H1 (cell line): ENCODE measurements at regions not wholly inside any gene's neighbourhood (a gene's known extent, or its start where the extent isn't known, plus 50 kb on each side); places are given as distances from the start of the nearest gene placed in this dataset.

Source experiments
- CTCF ChIA-PET: fragments of 300-600 bp; sonication (Branson Sonifier 250); formaldehyde crosslinking; loops from one replicate; lab custom pipeline; 2021; ENCODE audit not compliant: partially characterized antibody; lab: Charles Lee
- POLR2A ChIA-PET: fragments of 300-600 bp; sonication (Branson Sonifier 250); formaldehyde crosslinking; loops from one replicate; lab custom pipeline; 2021; ENCODE audit warnings: inconsistent platforms; ENCODE audit not compliant: partially characterized antibody; lab: Charles Lee
- DNase-seq, 2 experiments: peaks; one replicate each; pipeline versions ENCODE4 v3.0.0 to v3.0.0-alpha.2; 2010 to 2022; ENCODE audit warnings: low spot score in 2 of 2, low read depth in 1 of 2, mixed read lengths in 1 of 2
- FAIRE-seq: peaks from 2 replicates; lab custom pipeline; 2011; peaks lifted over from hg19 to GRCh38; lab: Jason Lieb, UNC
- H2AFZ ChIP-seq: 2 replicates; pipeline ENCODE4 v1.8.1; 2012; ENCODE audit warnings: low read length, inconsistent platforms
- H2AK5ac ChIP-seq: 2 replicates; pipeline ENCODE4 v1.6.1; 2013; ENCODE audit warnings: low read depth, low read length
- H2BK120ac ChIP-seq: replicated peaks from 2 replicates; pipeline ENCODE3; 2013; ENCODE audit warnings: low read depth, low read length, inconsistent platforms
- H2BK12ac ChIP-seq: 2 replicates; pipeline ENCODE4 v1.6.1; 2013; ENCODE audit warnings: low read depth, low read length
- H2BK15ac ChIP-seq: 2 replicates; pipeline ENCODE4 v1.6.1; 2013; ENCODE audit warnings: low read length
- H2BK20ac ChIP-seq: 2 replicates; pipeline ENCODE4 v1.6.1; 2013; ENCODE audit warnings: low read length
- H2BK5ac ChIP-seq: 2 replicates; pipeline ENCODE4 v1.6.1; 2013; ENCODE audit warnings: low read depth, low read length
- H3K14ac ChIP-seq: 2 replicates; pipeline ENCODE4 v1.6.1; 2013; ENCODE audit warnings: inconsistent platforms; ENCODE audit not compliant: insufficient read length
- H3K18ac ChIP-seq: 2 replicates; pipeline ENCODE4 v1.6.1; 2013; ENCODE audit warnings: low read length; ENCODE audit errors: extremely low read depth
- H3K23ac ChIP-seq: 2 replicates; pipeline ENCODE4 v1.6.1; 2013; ENCODE audit warnings: inconsistent platforms; ENCODE audit not compliant: insufficient read length
- H3K23me2 ChIP-seq: 2 replicates; pipeline ENCODE4 v1.6.1; 2013; ENCODE audit warnings: low read depth, low read length
- H3K27ac ChIP-seq: 2 replicates; pipeline ENCODE4 v1.6.1; 2011; ENCODE audit warnings: low read depth, low read length, inconsistent platforms
- H3K27me3 ChIP-seq, 4 experiments: replicated peaks in 1 of 4; 1 replicate in 1 of 4; 2 replicates in 3 of 4; pipeline versions ENCODE4 v1.6.1 to v1.8.1; 2011 to 2013; ENCODE audit warnings: low read length in 3 of 4, mild to moderate bottlenecking in 3 of 4, inconsistent platforms in 2 of 4, mixed read lengths in 2 of 4, moderate library complexity in 1 of 4; ENCODE audit not compliant: control insufficient read depth in 3 of 4, insufficient read depth in 3 of 4; ENCODE audit errors: extremely low read depth in 1 of 4
- H3K36me3 ChIP-seq, 4 experiments: 2 replicates each; pipeline versions ENCODE4 v1.6.1 to v1.8.1; 2011 to 2013; ENCODE audit warnings: mild to moderate bottlenecking in 4 of 4, low read length in 3 of 4, moderate library complexity in 2 of 4, control low read depth in 1 of 4, inconsistent platforms in 1 of 4; ENCODE audit not compliant: insufficient read depth in 4 of 4, control insufficient read depth in 2 of 4
- H3K4ac ChIP-seq: replicated peaks from 2 replicates; pipeline ENCODE3; 2013; ENCODE audit warnings: low read length, low read depth, mixed read lengths, inconsistent platforms; ENCODE audit not compliant: insufficient read length
- H3K4me1 ChIP-seq, 4 experiments: replicated peaks in 1 of 4; 1 replicate in 1 of 4; 2 replicates in 3 of 4; pipeline versions ENCODE4 v1.6.1 to v1.8.1; 2011 to 2013; ENCODE audit warnings: low read length in 3 of 4, inconsistent platforms in 2 of 4, mixed read lengths in 1 of 4; ENCODE audit not compliant: insufficient read depth in 4 of 4, control insufficient read depth in 3 of 4
- H3K4me2 ChIP-seq, 2 experiments: 2 replicates each; pipeline versions ENCODE4 v1.6.1 to v1.8.1; 2011 to 2013; ENCODE audit warnings: low read depth in 2 of 2, low read length in 2 of 2, control low read depth in 1 of 2, inconsistent platforms in 1 of 2, mild to moderate bottlenecking in 1 of 2; ENCODE audit not compliant: insufficient read depth in 1 of 2
- H3K4me3 ChIP-seq, 4 experiments: fragments of 200-600, 300-600 bp in 1 of 4; sonication (generic), shearing (Covaris generic), sonication (Bioruptor Twin) in 1 of 4; 2 replicates each; pipeline versions ENCODE4 v1.5.1 to v1.8.1; 2011 to 2016; ENCODE audit warnings: low read length in 4 of 4, low read depth in 3 of 4, control low read depth in 2 of 4, inconsistent platforms in 2 of 4, mild to moderate bottlenecking in 2 of 4, mixed read lengths in 1 of 4, moderate library complexity in 1 of 4; ENCODE audit not compliant: insufficient read depth in 2 of 4; ENCODE audit errors: extremely low read depth in 1 of 4
- H3K56ac ChIP-seq: replicated peaks from 2 replicates; pipeline ENCODE3; 2013; ENCODE audit warnings: low read depth, mild to moderate bottlenecking, mixed read lengths, low read length, inconsistent platforms; ENCODE audit not compliant: insufficient read length
- H3K79me1 ChIP-seq: 2 replicates; pipeline ENCODE4 v1.6.1; 2013; ENCODE audit warnings: low read depth, low read length, control low read depth
- H3K79me2 ChIP-seq, 2 experiments: 2 replicates each; pipeline versions ENCODE4 v1.6.1 to v1.8.1; 2012 to 2013; ENCODE audit warnings: low read length in 2 of 2, mild to moderate bottlenecking in 2 of 2, inconsistent platforms in 1 of 2; ENCODE audit not compliant: insufficient read depth in 2 of 2, control insufficient read depth in 1 of 2
- H3K9ac ChIP-seq, 4 experiments: replicated peaks in 1 of 4; 1 replicate in 1 of 4; 2 replicates in 3 of 4; pipeline versions ENCODE4 v1.6.1 to v1.8.1; 2011 to 2013; ENCODE audit warnings: low read depth in 3 of 4, low read length in 3 of 4, control low read depth in 2 of 4, mild to moderate bottlenecking in 2 of 4, moderate library complexity in 2 of 4, inconsistent platforms in 1 of 4; ENCODE audit errors: extremely low read depth in 1 of 4
- H3K9me3 ChIP-seq, 2 experiments: 2 replicates each; pipeline versions ENCODE4 v1.6.1 to v1.8.1; 2012 to 2013; ENCODE audit warnings: mild to moderate bottlenecking in 2 of 2, moderate library complexity in 2 of 2, control low read depth in 1 of 2, inconsistent platforms in 1 of 2, low read depth in 1 of 2, low read length in 1 of 2, mixed read lengths in 1 of 2; ENCODE audit not compliant: insufficient read depth in 2 of 2
- H4K20me1 ChIP-seq, 2 experiments: replicated peaks in 1 of 2; 2 replicates each; pipeline versions ENCODE3 to v1.8.1; 2011 to 2013; ENCODE audit warnings: inconsistent platforms in 2 of 2, low read length in 2 of 2, mild to moderate bottlenecking in 1 of 2; ENCODE audit not compliant: insufficient read depth in 2 of 2, control insufficient read depth in 1 of 2
- H4K5ac ChIP-seq: 2 replicates; pipeline ENCODE4 v1.6.1; 2013; ENCODE audit warnings: low read length, low read depth, mixed read lengths, inconsistent platforms; ENCODE audit not compliant: insufficient read length
- H4K8ac ChIP-seq: 2 replicates; pipeline ENCODE4 v1.8.0; 2013; ENCODE audit warnings: mild to moderate bottlenecking, moderate library complexity, low read length, inconsistent platforms; ENCODE audit not compliant: insufficient read depth; ENCODE audit errors: extremely low read depth
- H4K91ac ChIP-seq: replicated peaks from 2 replicates; pipeline ENCODE3; 2013; ENCODE audit warnings: low read length, mixed read lengths, inconsistent platforms; ENCODE audit not compliant: insufficient read length
- ASH2L ChIP-seq: fragments of 200-600, 300-600 bp; sonication (generic); IDR thresholded peaks from one replicate; pipeline ENCODE4 v1.7.1; 2017; ENCODE audit warnings: low read length
- GTF2F1 ChIP-seq: IDR thresholded peaks from 2 replicates; pipeline ENCODE4 v1.6.1; 2012; ENCODE audit warnings: low read depth, low read length, improper control_type of control experiment, borderline replicate concordance
- NRF1 ChIP-seq: IDR thresholded peaks from 2 replicates; pipeline ENCODE4 v1.6.1; 2011; ENCODE audit warnings: mild to moderate bottlenecking, low read depth, low read length, improper control_type of control experiment
- YY1 ChIP-seq: IDR thresholded peaks from 2 replicates; pipeline ENCODE4 v1.6.1; 2011; ENCODE audit warnings: low read depth, mild to moderate bottlenecking, low read length
- WGBS, 2 experiments: shearing (Covaris generic) in 1 of 2; methylation state at CpG; one replicate each; pipeline versions ENCODE4 v1.1.6 to v1.1.7; 2013 to 2015; ENCODE audit warnings: low lambda C conversion rate in 2 of 2, mixed read lengths in 2 of 2, inconsistent platforms in 1 of 2, low coverage in 1 of 2, missing lambda C conversion rate in 1 of 2; ENCODE audit not compliant: insufficient replicate concordance in 2 of 2, insufficient coverage in 1 of 2, insufficient read length in 1 of 2; ENCODE audit errors: extremely low coverage in 1 of 2, missing lambda C conversion rate in 1 of 2; 5-methylcytosine and 5-hydroxymethylcytosine counted together

DNA sequence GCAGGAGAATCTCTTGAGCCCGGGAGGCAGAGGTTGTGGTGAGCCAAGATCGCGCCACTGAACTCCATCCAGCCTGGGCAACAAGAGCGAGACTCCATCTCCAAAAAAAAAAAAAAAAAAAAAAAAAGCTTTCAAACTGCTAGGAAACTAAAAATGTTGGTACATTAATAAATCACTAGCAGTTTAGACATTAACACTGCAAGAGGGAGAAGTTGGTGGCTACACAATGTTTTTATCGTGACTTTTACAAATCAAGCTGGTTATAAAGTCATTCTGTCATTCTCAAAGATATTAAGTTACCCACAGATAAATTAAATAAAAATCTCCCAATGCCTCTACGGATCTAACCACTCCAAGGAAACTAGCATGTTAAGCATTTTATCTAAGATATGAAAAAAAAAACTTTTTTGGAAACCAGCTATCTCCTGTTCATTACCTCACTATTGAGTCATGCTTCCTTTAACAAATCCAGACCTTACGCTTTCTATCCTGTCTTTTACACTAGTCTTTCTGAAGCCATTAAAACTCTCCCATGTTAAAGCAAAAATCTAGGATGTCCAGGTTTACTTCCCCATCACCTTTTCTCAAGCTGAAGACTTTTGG is 85.9 kb upstream of the SMURF2 start:
- no peaks in the 10 kb centered on the region for H3K79me2 ChIP-seq
- H2BK15ac ChIP-seq, result no peak overlapping the region
- no peaks in the 10 kb centered on the region for H3K4me1 ChIP-seq
- H2BK5ac ChIP-seq, result no peak overlapping the region
- H3K14ac ChIP-seq, result no peak overlapping the region
- ChIA-PET CTCF (interaction anchor here (0.6 to 1.8 kb wide), 2 partner anchors 25 to 466 kb away, joined by 3 to 5 read pairs; no protein-coding TSS in a partner anchor), POLR2A (interaction anchor here (0.8 to 1.5 kb wide), 3 partner anchors 8 to 34 kb away, joined by 3 to 4 read pairs (median 3); no protein-coding TSS in a partner anchor)
- peaks cover 0 to 8% (median 1%) of the 10 kb centered on the region in 4 experiments; a peak in 2 of 8 replicates for H3K36me3 ChIP-seq
- H2AK5ac ChIP-seq, result no peak overlapping the region
- no peak overlapping the region for H3K18ac ChIP-seq
- no peak overlapping the region for H4K91ac ChIP-seq
- H4K20me1 ChIP-seq, result no peaks in the 10 kb centered on the region
- TF ChIP-seq ASH2L, result no peak
- no peak for TF ChIP-seq YY1
- no peak for TF ChIP-seq NRF1
- TF ChIP-seq GTF2F1, result no peak
- H2BK20ac ChIP-seq, result no peak overlapping the region
- H2AFZ ChIP-seq, result no peak overlapping the region
- no peak overlapping the region for H3K9ac ChIP-seq
- H3K23me2 ChIP-seq, result no peaks in the 10 kb centered on the region
- H3K79me1 ChIP-seq, result no peaks in the 10 kb centered on the region
- H3K4ac ChIP-seq, result no peak overlapping the region
- FAIRE-seq (no peak), DNase-seq (no peak)
- no peaks in the 10 kb centered on the region for H3K9me3 ChIP-seq
- no peak overlapping the region for H2BK120ac ChIP-seq
- no peak overlapping the region for H2BK12ac ChIP-seq
- no peak overlapping the region for H3K4me3 ChIP-seq
- H3K27me3 ChIP-seq, result no peaks in the 10 kb centered on the region
- 93% methylated on average over 3 of the region's 7 CpGs; no CpG with 5 or more reads in 1 of the 2 experiments for WGBS, 2 experiments
- H3K56ac ChIP-seq, result no peak overlapping the region
- H4K8ac ChIP-seq, result no peak overlapping the region
- H4K5ac ChIP-seq, result no peak overlapping the region
- H3K4me2 ChIP-seq, result no peak overlapping the region
- no peak overlapping the region for H3K27ac ChIP-seq
- H3K23ac ChIP-seq, result no peak overlapping the region
